ENCODE measurements at regions not wholly inside any gene's neighbourhood (a gene's known extent, or its start where the extent isn't known, plus 50 kb on each side); places are given as distances from the start of the nearest gene placed in this dataset.

DNA sequence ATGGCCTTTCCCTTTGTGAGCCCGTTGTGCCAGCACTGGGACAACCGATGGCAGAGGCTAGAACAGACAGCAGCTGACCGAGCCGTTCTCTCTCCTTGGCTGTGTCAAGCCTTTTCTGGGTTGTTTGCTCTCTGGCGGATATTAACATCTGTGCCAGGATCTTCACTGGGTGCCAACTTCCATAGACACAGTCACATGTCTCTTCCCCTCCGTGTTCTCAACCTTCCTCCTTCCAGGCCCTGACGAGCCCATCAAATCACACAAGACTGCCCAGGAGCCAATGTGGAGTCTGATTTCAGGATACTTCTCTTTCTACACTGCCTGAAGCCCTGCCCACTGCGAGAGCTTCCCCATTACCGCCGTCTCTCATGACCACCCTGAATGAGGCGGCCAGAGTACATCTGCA is 111.0 kb upstream of the RALGAPA2 start:
- no peak for DNase-seq

DNA sequence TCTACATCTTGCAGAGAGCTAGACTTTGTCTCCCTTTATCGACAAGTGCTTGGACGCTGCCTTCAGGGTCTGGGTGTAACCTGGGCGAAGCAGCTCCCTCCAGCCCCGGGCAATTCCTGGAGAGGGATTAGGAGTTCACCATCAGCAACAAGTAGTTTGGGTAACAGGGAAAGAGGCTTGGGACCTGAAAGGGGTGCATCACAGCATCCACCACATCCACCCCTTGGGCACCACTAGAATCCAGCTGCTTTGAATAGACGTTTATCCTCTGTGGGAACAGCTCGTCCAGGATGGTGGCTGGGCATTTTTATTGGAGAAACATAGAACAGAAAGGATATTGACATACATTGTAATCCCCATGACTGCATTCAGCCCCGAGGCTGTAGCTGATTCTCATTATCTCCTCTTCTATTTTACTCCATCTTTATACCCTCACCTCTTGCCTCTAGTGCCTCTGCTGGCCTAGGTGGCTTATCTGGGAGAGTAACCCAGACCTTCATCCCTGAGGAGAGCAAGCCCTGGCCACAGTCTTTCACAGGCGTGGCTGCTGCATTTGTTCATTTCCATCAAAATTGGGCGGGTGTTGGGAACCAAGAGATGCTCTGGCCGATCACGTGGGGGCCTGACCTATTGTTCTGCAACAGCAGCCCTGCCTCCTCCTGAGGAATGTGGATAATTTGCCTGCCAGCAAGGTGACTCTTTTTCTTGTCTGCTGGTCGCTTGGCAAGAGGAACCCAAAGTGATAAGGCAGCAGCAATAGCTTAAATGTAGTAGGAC is 109.2 kb upstream of the RALGAPA2 start:
- DNase-seq: no peak

DNA sequence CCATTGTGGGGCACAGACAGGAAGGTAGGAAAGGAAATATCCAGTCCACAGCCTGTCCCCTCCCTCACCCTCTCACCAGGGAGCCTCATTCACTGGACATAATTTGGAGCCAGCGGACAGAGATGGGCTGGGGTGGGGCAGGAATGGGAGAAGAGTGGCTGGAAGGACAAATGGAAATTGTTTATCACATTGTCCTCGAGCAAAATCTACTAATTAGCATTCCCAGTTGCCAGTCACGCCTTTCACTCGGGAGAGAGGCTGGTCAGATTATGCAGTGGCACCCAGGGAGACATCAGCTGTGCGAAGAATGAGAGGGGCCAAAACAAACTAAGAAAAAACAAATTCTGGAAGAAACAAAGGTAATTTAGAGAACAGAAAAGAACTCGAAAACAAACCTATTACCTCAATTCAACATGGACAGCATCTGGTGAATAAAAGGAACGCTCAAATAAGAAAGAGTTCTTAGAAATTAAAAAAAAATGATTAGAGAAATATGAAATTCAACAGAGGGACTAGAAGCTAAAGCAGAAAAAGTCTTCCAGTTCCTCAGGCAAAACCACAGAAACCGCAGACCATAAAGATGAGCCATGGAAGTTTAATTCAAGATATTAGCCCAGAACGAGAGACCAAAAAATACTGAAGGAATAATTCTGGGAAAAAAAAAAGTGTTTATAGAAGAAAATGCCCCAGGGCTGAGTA is 108.5 kb upstream of the RALGAPA2 start:
- DNase-seq: no peak

DNA sequence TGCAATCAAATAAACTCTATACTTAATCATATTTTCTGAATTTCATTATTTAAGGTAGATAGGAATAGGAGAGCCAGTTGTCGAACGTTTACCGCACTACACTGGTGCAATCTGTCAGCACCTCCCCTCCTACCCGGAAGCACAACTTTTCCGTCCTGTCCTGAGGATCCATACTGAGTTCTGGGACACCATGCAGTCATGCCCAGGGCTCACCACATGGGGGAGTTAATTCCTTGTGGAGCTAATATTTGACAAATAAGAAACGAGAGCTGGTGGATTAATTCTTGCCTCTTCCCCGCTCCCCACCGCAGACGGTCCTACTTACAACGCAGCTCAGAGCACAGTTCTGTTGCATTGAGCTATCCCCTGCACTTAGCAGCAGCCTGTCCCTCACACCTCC is 107.7 kb upstream of the RALGAPA2 start:
- DNase-seq: no peak

DNA sequence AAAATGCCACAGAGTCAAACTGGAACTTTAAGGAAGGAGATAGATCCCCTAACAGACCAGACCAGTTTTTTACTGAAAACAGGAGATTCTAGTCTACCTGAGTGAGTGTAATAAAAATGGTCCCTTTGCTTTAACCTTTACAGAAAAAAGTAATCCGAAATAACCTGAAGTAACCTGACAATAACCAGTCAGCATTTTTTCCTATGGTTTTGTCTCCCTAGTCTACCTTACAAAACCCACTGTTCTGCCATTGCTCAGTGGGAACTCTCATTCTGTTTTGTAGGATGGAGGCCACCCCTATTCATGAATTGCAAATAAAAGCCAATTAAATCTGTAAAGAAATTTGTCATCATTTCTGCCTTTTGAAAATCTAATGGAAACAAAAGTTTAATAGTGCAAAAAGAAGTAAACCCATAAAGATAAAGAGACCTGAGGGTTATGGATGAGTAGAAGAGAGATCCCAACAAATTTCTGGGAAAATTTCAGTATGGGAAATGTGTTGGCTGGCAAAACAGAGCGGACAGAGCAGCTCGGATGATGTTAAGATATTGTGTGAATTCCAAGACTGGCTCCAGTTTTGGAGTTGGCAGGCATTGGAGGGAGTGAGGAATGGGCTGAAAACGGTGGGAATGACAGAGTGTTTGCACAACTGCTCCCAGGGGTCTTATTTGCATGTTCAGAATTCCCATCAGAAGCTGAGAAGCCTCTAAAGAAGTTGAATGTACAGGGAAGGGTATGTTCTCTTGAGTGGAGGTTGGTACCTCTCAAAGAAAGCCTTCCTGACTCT is 104.7 kb upstream of the RALGAPA2 start:
- no peak for DNase-seq

DNA sequence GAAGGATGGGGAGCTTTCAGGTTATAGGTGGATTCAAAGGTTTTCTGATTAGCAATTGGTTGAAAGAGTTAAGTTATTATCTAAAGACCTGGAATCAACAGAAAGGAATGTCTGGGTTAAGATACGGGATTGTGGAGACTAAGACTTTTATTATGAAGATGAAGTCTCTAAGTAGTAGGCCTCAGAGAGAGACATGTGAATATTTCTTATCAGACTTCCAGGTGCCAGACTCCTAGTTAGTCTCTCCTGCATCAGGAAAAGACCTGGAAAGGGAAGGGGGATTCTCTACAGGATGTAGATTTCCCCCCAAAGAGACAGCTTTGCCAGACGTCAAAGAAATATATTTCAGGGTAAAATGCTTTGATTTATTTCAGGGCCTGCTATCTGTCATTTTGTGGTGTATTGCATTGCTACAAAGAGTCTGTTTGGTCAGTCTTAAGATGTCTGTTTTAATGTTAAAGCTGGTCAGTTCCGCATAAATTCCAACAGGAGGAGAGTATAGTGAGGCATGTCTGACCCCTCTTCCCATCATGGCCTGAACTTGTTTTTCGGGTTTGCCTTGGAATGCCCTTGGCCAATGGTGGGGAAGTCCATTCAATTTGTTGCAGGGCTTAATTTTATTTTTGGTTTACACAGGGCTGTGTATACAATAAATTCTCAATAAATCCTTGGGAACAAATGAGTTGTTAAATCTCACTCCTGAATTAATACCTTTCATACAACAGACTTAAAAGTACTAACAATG is 103.4 kb upstream of the RALGAPA2 start:
- no peak for DNase-seq

DNA sequence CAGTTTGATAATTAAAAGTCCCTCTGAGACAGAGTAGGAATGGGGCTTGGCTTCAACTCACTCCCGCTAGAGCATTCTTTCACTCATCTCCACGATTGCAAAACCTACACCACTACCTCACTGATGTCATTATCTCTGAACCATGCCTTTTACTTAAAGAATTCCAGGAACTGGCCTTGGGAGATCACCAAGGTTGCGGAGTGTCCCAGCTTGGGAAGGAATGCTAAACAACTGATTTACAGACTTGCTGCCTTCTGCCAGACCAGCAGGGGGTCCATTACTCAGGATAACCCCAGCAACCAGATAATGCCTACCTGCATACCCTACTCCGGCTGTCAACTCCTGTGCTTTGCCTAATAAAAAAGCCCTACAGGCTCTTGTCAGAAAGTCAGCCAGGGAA is 102.2 kb upstream of the RALGAPA2 start:
- no peak for DNase-seq

DNA sequence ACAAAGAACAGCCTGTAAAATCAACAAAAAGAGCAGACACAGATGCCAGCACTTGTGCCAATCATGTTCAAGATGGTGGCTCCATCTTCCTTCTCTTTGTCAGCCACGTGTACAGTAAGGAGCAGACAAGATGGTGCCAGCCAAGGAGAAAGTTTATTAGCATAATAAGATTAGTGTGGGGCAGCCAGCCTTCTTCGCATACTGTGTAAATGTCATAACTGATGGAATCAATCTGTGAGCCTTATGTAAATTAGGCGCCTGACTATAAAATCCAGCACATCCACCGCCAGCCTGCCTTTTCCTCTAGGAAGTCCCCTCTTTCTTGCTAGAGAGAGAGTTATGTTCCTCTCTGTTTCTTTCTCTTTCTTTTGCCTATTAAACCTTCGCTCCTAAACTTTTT is 99.7 kb upstream of the RALGAPA2 start:
- no peak for DNase-seq

DNA sequence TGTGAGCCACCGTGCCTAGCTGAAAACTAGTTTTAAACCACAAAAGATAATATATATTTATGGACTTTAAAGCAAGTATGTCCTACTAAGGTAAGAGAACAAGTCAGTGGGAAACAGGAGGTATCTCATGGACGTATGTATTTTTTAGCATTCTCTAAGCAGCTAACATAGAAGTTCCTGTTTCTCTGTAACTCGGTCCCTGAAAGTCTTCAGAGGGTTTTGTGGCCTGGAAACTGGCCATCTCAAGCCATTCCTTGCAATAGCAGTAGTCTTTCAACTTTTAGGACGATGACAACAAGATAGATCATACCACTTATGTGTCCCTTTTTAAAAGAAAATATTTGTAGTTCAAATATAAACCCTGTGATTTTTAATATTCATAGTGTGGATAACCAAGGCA is 95.6 kb upstream of the RALGAPA2 start:
- DNase-seq: peak in 1 of 2 donors; percentile 32

DNA sequence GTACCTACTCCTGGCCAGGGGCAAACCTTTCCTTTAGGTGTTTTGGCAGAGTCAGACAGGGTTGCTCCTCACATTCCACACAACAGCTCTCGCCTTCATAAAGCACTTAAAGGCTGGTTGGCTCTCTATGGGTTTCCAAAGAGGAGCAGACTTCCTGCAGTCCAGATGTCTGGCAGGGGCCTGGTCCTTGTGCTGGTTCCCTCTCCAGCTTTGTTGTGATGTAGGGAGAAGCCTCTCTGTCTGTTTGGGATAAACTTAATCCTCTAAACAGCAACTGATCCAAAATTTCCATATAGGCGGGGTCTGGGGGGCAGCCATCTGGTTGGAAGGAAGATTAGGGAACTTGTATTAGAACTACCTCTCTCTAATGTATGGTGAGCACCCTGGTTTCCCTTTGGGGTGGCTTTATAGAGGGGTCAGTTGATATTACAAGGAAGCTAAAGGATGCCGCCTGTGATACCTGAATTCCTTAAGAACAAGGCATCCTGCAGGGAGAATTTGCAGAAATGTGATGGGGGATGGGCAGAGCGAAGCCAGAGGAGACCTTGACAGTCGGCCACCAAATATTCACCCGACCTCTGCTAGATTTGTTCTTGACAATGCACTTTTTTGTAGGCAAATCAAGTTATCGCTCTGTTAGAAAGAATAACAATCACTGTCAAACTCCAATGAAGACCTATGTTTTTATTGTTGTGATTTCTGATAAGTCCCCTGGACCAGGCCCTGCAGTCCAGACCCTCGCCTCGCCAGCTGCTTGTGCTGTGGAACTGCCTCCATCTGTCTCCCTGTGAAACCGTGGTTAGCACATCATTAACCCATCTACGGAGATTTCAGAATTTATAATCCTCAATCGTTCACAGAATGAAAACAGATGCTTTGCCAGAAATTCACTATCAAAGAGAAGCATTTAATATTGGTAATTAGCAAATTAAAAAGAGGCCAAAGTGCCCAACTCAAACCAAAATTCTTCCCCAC is 94.0 kb upstream of the RALGAPA2 start:
- no peak for DNase-seq

DNA sequence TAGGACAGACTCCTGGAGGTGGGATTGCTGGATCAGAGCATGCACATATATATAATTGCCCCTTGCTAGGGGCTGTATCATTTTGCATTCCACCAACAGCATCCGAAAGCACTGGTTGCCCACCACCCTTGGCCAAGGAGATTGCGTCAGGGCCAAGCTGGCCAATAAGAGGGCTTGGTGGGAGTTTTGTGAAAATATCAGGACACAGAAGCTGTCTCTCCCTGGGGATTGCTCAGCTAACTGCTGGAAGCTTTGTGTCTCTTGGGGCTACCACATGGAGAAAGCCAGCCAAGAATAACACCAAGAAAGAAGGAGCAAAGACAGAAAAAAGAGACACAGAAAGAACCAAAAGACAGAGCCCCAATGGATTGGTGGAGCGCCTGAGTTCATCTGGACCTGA is 90.6 kb upstream of the RALGAPA2 start:
- DNase-seq: no peak

DNA sequence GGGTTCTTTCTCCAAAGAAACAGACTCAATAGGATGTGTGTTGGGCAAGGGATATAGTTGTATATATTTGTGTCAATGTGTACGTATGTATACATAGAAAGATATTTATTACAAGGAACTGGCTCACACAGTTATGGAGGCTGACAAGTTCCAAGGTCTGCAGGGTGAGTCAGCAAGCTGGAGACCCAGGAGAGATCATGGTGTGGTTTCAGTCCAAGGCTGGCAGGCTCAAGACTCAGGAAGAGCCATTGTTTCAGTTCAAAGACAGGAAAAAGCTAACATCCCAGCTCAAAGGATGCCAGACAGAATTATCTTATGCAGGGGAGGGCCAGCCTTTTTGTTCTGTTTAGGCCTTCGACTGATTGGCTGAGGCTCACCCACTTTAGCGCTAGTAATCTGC is 89.9 kb upstream of the RALGAPA2 start:
- DNase-seq: no peak

DNA sequence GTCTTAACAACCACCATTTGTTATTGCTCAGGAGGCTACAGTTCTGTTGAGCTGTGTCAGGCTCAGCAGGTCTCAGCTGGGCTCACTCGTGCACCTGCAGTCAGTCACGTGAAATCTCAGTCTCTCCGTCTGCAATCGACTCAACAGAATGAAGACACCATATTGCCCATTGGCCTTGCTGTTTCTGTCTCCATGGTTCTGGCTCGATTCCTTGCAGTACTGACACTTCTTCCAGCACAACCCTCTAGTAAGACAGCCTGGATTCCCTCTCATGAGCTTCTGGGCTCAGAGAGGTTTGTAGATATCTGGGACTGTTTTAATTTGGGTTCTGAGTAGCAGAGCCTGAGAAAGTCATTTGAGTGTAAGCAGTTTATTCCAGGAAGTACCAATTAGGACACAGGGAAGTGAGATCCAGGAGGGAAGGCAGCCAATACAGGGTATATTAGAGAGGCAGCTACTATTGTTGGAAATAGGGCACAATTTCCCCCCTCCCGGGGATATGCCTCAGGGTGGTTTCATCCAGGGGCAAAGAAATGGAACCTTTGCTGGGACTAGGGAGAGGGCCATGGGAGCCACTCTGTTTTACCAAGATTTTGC is 87.4 kb upstream of the RALGAPA2 start:
- no peak for DNase-seq

DNA sequence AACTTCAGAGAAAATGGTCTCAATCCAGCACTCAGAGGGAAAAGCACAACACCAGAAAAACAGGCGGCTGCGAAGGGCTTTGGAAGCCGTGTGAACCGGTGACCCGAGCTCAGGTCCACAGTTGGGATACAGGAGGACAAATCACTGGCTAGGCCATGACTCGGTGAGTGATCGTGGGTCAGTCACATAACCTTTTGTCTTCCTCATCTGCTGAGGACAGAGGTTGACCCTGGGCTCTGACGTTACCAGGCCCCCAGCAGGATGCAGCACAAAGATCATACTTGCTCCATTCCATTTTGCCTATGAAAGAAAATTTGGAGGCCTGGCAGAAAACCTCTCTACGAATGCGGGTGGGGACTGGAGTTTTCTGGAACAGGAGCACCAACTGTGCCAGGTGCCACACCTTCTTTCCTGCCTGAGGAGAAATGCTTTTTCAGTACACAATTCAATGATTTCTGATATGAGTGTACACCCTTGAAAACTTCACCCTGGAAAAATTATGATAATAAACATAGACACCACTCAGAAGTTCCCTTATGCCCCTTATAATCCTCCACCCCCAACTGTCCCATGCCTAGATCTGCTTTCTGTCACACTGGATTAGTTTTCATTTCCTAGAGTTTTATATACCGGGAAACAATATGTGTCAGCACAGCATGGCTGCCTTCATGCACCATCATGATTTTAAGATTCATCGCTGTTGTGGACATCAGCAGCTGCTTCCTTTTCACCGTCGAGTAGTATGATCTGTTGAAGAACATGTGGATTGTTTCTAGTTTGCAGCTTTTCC is 85.3 kb upstream of the RALGAPA2 start:
- DNase-seq: no peak

DNA sequence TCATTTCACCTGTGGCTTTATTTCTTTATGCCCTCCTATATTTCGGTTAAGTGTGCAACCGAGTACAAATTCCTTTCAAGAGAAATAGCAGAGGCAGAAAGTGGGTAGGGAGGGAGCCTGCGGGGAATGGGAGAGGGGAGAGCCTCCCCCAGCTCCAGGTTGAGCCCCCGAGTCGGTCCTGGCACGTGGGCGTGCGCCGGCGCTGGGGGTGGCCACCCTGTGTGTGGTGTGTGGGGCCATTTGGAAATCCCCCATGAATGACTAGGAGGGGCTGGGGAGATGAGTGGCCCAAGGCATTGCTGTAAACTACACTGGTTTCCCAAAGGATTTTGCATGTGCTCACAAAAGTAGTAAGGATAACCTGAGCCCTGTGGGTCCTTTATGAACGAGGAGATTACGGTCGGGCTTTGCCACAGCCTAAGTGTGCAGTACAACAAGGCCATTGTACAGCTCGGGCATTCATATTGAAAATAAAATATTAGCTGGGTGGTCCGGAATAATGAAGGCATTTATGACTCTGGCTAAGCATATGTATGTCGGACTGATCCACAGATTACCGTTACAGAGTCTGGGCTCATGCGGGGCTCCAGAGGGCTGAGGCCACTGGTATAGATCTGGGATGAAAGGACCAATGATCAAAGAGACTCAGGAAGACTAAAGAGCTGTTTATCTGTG is 84.5 kb upstream of the RALGAPA2 start:
- DNase-seq: no peak

DNA sequence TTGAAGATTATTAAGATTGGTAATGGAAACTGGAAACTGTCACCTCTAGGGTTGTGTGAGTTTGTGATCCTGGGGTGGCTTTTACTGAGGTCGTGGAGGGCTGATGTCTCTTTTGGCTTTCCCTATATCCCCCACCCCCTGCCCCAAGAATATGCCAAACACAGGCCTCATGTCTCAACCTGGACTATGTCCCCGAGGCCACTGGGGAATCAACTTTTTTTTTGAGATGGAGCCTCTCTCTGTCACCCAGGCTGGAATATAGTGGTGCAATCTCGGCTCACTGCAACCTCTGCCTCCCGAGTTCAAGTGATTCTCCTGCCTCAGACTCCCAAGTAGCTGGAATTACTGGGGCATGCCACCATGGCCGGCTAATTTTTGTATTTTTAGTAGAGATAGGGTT is 83.3 kb upstream of the RALGAPA2 start:
- DNase-seq: no peak

DNA sequence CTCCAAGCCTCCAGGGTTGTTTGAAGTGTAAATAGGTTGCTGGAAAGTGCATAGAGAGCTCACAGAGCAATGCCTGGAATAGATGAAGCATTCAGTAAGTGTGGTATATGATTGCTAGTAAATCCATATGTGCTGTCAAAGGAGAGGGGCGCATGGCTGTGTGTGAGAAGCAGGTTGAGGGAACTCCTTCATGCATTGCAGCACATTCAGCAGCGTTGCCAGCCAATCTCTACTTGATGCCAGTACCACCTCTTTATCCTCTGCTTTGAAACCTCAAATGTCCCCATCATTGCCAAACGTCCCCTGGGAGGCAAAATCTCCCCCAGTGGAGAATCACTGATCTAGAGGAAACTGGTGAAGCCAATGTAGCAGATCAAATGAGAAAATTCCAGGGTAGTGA is 82.7 kb upstream of the RALGAPA2 start:
- DNase-seq: no peak

DNA sequence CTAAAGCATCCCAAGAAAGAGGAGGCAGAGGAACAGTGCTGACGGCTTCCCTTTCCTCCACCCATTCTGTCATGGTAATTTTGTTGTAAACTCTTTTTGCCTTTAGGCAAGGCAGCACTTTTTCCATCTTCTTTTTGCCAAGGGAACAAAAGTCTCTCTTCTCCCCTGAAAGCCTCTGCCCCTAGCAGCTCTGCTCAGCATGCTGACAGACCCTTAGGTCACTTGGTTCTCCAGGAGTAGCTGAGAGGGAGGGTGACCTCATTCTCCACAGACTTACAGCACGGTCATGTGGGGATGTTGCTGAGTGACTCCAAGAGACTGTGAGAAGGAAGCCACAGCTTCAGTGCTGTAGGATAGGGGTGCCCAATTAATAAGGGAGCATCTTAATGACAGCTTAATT is 81.1 kb upstream of the RALGAPA2 start:
- DNase-seq: no peak

DNA sequence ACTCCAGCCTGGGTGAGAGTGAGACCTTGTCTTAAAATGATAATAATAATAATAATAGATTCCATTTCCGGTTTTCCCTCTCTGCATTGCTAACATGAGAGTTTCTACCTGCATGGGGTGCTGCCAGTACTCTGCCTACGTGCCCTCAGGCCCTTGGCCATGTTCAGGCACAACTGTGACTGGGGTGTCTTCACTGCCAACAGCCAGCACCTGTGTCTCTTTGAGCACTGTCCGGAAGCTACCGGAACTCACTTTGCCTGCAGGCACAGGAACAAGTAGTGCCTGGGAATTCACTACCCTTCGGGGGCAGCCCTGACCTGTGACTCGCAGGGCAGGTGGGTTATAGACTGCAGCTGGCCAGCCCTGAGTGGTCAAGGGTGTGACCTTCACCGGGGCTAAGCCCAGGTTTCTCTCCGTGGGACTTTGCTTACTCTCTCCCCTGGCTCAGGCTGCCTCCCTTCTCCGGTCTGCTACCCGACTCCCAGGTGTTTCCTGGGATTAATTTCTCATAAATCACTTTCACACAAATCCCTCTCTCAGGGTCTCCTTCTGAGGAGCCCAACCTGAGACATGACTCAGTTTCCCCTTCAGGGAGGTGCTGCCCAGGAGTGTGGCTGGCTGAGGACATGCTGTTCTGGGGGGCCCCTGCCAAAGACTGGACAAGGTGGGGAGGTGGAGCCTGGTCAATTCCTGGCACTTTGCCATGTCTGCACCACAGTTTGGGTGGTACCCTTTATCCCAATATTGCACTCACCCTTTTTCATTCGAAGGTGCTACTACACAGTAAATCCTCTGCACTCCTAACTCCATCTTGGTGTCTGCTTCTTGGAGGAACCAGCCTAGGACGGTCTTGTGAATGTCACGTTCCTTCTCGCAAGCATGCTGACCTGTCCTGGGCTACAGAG is 79.5 kb upstream of the RALGAPA2 start:
- DNase-seq: no peak

Data from bone marrow (tissue), 2 donors.